ENCODE measurements at regions not wholly inside any gene's neighbourhood (a gene's known extent, or its start where the extent isn't known, plus 50 kb on each side); places are given as distances from the start of the nearest gene placed in this dataset.
"Not testable (repeated sequence)": the region's sequence is repeated elsewhere in the genome, so short reads cannot be mapped to it uniquely, and the experiment has no call there.

- no peak for DNase-seq (ENCODE audit: low read depth, low spot score)
- H3K4me3 ChIP-seq (ENCODE audit: low read depth, low read length) = no peak overlapping the region
- ChIA-PET CTCF (no interaction called here), POLR2A (no interaction called here)
- no peak overlapping the region for H3K27ac ChIP-seq (ENCODE audit: low read depth, low read length)
- H3K27me3 ChIP-seq (ENCODE audit: control insufficient read depth, insufficient read depth, low read length) = no peaks in the 10 kb centered on the region
- TF ChIP-seq, protein P1, sequence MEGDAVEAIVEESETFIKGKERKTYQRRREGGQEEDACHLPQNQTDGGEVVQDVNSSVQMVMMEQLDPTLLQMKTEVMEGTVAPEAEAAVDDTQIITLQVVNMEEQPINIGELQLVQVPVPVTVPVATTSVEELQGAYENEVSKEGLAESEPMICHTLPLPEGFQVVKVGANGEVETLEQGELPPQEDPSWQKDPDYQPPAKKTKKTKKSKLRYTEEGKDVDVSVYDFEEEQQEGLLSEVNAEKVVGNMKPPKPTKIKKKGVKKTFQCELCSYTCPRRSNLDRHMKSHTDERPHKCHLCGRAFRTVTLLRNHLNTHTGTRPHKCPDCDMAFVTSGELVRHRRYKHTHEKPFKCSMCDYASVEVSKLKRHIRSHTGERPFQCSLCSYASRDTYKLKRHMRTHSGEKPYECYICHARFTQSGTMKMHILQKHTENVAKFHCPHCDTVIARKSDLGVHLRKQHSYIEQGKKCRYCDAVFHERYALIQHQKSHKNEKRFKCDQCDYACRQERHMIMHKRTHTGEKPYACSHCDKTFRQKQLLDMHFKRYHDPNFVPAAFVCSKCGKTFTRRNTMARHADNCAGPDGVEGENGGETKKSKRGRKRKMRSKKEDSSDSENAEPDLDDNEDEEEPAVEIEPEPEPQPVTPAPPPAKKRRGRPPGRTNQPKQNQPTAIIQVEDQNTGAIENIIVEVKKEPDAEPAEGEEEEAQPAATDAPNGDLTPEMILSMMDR (IDR thresholded peaks at IDR 0.05; ENCODE audit: low read depth, low read length) = no peak
- peaks cover 3% of the 10 kb centered on the region; the same call in 1 of the 2 replicates for H3K9me3 ChIP-seq (ENCODE audit: control insufficient read depth, insufficient read depth, low read length)
These were observed 219.4 kb downstream of the LRRK2 start for GRCh38 chr12:40444174-40444573.

- peaks cover 3% of the 10 kb centered on the region; the same call in 1 of the 2 replicates for H3K9me3 ChIP-seq (ENCODE audit: control insufficient read depth, insufficient read depth, low read length)
- H3K4me3 ChIP-seq (ENCODE audit: low read depth, low read length) = no peak overlapping the region
- TF ChIP-seq, protein P1 (IDR thresholded peaks at IDR 0.05; ENCODE audit: low read depth, low read length) = peak; percentile 33
- POLR2A ChIA-PET = no interaction called here
- no peak overlapping the region for H3K27ac ChIP-seq (ENCODE audit: low read depth, low read length)
- CTCF ChIA-PET = interaction anchor here (1.0 kb wide), 1 partner anchor 12 kb away, joined by 3 read pairs; no protein-coding TSS in a partner anchor
- DNase-seq (ENCODE audit: low read depth, low spot score) = no peak
- no peaks in the 10 kb centered on the region for H3K27me3 ChIP-seq (ENCODE audit: control insufficient read depth, insufficient read depth, low read length)
These were observed 221.6 kb downstream of the LRRK2 start for GRCh38 chr12:40446385-40446784.

GRCh38 chr12:40448523-40448922 lies 223.7 kb downstream of the LRRK2 start:
- CTCF ChIA-PET; H3K27me3 ChIP-seq (ENCODE audit: control insufficient read depth, insufficient read depth, low read length): not testable (repeated sequence)

DNA sequence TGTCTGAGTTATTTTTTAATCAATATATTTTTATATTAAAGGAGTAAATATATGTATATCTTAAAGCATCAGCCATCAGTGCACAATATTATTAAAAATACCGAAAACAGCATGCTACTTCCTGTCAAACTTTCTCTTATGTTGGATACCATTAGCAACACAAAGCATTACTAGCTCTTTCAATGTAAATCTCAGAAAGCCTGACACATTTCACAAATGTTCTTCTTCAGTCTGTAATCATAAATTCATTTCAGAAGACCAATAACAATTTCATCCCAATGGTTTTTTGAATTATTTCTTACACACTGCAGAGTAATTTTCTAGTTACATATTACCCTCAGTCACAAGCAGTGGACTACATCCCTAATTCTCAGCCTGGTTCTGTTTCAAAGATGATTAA lies 226.9 kb downstream of the LRRK2 start:
- TF ChIP-seq, protein P1 (IDR thresholded peaks at IDR 0.05; ENCODE audit: low read depth, low read length) = no peak
- Histone ChIP-seq H3K27me3 (ENCODE audit: control insufficient read depth, insufficient read depth, low read length) (no peaks in the 10 kb centered on the region), H3K9me3 (ENCODE audit: control insufficient read depth, insufficient read depth, low read length) (peaks cover 3% of the 10 kb centered on the region; the same call in 1 of the 2 replicates), H3K27ac (ENCODE audit: low read depth, low read length) (no peak overlapping the region), H3K4me3 (ENCODE audit: low read depth, low read length) (no peak overlapping the region)
- CTCF ChIA-PET = no interaction called here
- no peak for DNase-seq (ENCODE audit: low read depth, low spot score)
- POLR2A ChIA-PET = no interaction called here

More at GRCh38 chr12:40448523-40448922, 223.7 kb downstream of the LRRK2 start:
- H3K27ac ChIP-seq (ENCODE audit: low read depth, low read length); POLR2A ChIA-PET; H3K4me3 ChIP-seq (ENCODE audit: low read depth, low read length); DNase-seq (ENCODE audit: low read depth, low spot score); H3K9me3 ChIP-seq (ENCODE audit: control insufficient read depth, insufficient read depth, low read length): not testable (repeated sequence)

GRCh38 chr12:40464121-40464520 lies 228.1 kb upstream of the CNTN1 start:
- TF ChIP-seq, protein P1 (IDR thresholded peaks at IDR 0.05; ENCODE audit: low read depth, low read length) = no peak
- H3K9me3 ChIP-seq (ENCODE audit: control insufficient read depth, insufficient read depth, low read length) = peaks cover 6% of the 10 kb centered on the region; the same call in 1 of the 2 replicates
- CTCF ChIA-PET = no interaction called here

DNA sequence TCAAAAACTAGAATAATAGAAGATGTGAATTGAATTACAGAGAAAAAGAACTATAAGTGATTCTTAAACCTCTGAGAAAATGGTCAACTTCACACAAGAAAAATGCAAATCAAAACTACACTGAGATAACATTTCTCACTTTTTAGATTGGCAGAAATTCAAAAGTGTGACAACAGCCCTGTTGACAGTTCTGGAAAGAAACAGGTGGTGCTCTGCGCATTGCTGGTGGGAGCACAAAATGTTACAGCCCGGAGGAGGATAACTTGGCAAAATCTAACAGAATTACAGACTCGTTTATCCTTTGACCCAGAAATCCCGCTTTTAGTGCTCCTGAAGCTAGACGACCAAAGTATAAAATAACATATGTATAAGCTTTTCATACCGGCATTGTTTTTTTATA lies 222.5 kb upstream of the CNTN1 start:
- Histone ChIP-seq H3K27me3 (ENCODE audit: control insufficient read depth, insufficient read depth, low read length) (no peaks in the 10 kb centered on the region), H3K27ac (ENCODE audit: low read depth, low read length) (no peak overlapping the region), H3K4me3 (ENCODE audit: low read depth, low read length) (no peak overlapping the region), H3K9me3 (ENCODE audit: control insufficient read depth, insufficient read depth, low read length) (peaks cover 2% of the 10 kb centered on the region; the same call in 1 of the 2 replicates)
- CTCF ChIA-PET = no interaction called here
- TF ChIP-seq, protein P1 (IDR thresholded peaks at IDR 0.05; ENCODE audit: low read depth, low read length) = no peak
- POLR2A ChIA-PET = no interaction called here
- no peak for DNase-seq (ENCODE audit: low read depth, low spot score)

More at GRCh38 chr12:40464121-40464520, 228.1 kb upstream of the CNTN1 start:
- POLR2A ChIA-PET = no interaction called here
- Histone ChIP-seq H3K4me3 (ENCODE audit: low read depth, low read length) (no peak overlapping the region), H3K27me3 (ENCODE audit: control insufficient read depth, insufficient read depth, low read length) (no peaks in the 10 kb centered on the region), H3K27ac (ENCODE audit: low read depth, low read length) (no peak overlapping the region)
- DNase-seq (ENCODE audit: low read depth, low spot score) = no peak
